Skin of body (tissue), 1 donor: ENCODE measurements at regions not wholly inside any gene's neighbourhood (a gene's known extent, or its start where the extent isn't known, plus 50 kb on each side); places are given as distances from the start of the nearest gene placed in this dataset.

Experiments used
- DNase-seq: peaks from one replicate; lab custom pipeline; 2025; lab: John Stamatoyannopoulos, UW

DNA sequence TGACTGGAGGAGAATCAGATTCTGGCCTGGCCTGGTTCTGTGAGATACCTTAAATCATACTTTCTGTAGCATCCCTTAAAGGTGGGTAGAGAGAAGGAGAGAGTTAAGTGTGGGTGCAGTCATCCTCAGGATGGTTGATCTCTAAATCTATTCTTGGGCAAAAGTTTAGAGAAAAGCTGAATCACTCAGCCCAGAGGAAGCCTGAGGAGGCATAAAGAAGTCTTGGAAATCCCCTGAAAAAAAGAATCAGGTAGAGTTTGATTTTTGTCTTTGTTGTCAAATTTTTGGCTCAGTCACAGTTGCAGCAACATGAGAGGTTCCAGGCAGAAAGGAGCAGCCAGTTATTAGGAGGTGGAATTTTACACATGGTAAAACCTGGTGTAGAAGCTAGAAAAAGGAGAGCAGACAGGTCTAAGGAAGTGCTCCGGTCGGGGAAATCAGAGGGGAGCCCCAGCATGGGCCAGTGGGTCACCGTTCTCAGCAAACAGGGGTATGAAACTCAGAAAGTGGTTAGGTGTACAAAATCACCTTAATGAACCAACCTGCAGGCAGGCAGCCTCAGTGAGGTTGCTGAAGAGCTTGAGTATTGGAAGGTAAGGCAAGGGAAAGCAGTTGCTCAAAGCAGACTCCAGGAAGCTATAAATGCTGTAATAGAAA, 116.2 kb upstream of the CNTLN start:
- DNase-seq: no peak

DNA sequence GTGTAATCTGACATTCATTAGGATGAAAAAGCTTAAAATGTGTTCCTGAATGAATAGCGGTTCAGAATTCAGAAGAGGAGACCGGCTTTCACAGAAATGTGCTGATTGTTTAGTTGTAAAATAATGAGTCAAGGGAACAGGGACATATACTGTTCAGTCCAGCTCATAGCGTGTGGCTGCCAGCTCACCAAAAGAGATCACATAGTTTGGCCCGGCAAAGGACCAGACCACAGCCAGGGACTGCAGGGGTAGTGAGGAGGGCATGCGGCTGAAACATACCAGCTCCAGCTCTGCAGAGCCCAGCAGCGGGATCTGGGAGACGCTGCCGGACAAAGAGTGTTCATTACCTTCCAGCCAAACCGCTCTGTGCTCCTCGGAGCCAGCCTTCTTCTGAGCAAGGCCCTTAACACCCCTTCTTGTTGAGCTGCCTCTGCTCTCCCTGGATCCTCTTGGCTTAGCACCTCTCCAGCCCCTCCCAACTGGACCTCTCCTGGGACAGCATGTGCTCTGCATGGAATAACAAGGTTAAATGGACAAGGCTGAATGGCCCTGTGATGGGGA, 116.8 kb upstream of the CNTLN start:
- peak; percentile 5 for DNase-seq

DNA sequence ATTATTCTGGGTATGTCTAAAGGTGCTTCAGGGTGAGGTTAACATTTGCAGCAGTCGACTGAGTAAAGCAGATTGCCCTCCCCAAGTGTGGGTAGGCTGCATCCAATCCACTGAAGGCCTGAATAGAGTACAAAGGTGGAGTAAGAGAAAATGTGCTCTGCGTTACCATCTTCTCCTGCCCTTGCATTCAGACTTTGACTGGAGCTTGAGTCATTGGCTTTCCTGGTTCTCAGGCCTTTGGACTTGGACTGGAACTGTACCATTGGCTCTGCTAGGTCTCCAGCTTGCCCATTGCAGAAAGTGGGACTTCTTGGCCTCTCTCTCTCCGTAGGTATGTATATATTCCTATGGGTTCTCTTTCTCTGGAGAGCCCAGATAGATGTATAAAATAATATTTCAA, 120.9 kb upstream of the CNTLN start:
- no peak for DNase-seq

DNA sequence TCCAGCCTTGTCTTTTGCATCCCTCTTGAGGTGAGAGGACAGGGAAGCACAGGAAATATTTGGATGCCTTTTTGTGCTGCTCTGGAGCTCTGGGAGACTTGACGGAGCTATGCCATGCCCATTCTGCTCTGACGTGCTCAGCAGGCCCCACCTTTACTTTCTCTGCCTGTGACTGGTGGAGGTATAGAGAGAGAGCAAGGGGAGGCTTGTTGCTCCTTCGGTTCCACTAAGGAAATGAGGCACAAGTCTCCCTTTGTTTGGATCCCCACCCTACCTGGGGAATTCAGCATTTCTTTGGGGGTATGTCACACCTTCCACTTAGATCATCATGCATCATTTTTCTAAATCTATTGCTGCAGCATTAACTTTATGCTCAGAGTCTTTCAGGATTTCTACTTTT, 121.8 kb upstream of the CNTLN start:
- DNase-seq: no peak

DNA sequence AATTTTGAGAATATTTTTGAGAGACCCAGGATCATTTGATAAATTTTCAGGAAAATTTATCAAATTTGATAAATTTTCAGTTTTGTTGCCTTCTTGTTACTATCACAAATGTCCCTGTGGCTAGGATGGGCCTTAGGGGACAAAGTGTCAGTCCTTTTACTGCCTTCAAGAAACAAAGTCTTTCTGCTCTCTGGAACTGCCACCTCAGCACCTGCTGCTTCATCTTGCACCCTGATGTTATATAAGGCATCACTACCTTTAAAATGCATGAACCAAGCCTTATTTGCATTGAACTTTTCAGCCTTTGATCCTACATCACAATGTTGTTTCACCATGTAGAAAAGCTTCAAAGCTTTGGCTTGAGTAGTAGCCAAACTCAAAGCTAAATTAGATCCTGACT, 123.0 kb upstream of the CNTLN start:
- no peak for DNase-seq

DNA sequence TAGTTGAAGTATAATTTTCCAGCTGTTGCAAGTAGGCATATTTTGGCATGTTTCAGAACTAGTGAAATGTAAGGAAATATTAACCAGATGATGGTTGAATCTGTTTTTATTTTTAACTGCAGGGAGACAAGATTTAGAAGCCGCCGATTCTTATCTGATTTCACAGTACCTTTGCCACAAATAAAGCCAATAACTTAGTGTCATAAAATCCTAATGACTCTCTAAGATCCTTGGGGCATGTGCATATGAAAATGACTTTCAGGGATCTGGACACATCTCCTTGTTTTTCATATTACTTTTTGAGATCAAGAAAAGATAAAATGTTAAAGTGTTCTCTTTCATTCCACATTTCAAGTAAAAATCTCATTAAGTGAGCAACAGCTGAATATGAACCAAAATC, 125.8 kb upstream of the CNTLN start:
- DNase-seq: no peak

DNA sequence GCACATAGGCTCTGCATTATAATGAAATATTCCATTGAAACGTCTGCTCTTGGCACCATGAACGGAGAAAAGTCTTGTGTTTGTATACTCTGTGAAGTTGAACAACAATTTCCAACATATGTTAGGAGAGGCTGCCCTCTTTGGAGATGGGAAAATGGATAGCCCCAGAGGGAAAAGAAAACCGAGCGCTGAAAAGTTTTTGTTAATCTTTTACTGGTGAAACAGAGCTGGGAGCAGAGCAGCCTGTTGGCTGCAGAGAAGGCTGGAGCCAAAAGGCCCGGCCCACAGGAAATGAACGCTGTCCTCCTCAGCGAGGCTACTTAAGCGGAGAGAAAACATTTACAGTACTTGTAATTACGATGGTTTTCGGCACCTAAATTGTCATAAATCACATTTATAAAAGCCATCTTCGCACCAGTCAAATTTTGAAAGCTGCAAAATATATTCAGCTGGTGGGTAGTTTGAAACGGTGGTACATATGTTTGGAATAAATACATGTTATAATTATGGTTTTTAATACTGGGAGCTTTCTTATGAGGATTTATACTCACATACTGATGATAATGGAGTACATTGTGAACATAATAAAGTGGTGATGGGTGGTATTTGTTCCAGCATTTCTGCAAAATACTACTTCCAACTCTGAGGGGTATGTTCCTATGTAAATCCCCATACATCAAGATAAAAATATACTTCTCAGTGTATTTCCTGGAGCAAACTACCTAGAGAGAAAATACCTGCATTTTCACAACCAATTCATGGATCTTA, 129.6 kb upstream of the CNTLN start:
- DNase-seq: peak; percentile 96

DNA sequence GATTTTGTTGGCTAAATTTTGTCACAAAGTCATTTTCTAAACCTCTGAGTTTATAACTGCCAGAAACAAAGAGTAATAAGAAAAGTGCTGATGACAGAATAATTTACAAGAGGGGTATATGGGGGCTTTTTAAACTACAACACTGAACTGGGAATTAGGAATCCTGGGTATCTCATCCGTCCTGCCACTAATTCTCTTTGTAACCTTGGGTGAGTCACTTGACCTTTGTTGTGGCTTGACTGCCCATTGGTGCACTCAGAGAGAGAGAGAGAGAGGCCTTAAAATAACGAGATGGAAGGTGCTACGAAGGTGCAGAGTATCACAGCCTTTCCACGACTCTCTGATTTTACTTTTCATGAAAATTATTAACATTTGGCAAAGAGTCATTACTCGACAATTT, 130.3 kb upstream of the CNTLN start:
- no peak for DNase-seq

DNA sequence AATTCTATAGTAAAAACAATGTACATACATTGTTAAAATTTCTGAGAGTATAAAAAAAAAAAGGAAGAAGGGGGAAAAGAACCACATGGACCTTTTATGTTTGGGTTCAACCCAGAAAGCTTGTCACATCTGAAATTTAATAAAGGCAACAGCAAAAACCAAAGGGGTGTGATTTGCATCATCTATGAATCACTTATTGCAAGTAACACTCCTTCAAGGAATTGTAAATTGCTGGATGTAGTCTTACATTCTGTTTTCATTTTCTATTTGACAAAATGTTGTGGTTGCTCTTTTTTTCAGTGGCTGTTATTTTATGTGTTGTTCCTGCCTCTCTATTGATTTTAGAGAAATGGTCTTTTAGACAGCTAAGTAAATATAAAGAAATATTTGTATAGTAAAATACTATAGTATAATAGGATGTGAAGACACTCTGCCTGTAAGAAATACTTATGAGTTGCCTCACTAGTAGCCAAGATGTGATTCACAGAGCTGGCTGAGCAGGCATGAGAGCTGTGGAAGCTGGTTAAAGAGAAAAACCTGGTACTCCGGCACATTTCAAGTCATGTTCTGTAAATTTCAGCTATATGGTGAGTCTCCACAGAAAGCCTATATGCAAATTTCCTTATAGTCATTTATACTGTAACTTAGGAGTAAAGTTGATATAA, 131.1 kb upstream of the CNTLN start:
- DNase-seq: no peak

DNA sequence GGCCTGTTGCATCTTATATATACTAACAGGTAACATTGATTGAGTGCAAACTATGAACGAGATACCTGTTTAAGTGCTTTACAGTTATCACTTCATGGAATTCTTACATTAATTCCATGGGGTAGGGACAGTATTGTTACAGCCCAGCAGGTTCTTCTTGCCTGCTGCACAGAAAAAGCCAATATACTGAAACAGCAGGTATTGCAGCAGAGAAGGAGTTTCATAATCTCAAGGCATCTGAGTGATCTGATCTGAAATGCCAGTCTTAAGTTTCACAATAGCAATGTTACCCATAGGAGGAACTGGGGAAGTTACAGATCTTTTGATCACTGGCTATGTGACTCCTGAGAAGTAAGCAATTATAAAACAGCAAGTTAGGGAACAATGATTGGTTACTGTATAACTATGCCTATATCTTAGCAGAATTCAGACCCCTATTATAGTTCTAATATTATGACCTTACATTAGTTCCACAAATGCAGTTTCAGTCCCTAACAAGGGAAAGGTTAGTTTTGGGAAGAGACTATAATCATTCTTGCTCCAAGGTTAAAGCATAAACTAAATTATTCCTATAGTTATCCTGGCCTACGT, 126.5 kb upstream of the BNC2 start:
- no peak for DNase-seq

DNA sequence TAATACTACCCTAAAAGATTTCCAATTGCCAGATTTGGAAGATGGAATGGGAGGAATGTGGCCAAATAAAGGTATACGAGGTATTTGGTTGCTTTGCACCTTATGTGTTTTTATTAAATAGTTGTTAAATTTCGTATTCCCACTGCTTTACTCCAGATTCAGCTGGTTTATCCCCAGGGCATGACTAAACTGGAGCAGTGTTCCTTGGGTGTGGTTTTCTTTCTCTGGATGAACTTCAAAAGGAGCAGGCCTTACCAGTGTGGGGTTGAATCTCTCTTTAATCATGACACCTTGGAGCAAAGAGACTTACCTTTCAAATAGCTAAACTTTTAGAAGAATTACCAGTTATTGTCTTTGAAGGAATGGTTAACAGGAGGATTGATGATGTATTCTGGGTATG, 121.7 kb upstream of the BNC2 start:
- DNase-seq: no peak

DNA sequence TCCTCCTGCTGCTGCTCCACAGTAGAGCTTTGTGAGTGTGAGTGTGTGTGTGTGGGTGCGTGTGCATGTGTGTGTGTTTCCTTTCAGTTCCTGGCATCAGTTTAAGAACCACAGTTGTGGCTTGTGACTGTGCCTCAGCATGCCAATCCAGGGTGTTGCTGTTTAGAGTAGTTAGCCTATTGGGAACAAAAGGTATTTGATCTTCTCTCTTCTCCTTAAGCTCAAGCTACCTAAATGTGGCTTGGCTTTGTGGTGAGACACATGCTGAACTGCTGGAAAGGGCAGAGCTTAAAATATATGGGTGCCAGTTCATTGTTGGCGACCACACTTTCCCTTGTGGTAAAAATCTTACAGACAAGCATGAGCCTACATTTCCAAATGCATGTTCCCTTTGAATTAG, 116.6 kb upstream of the BNC2 start:
- DNase-seq: peak; percentile 5

DNA sequence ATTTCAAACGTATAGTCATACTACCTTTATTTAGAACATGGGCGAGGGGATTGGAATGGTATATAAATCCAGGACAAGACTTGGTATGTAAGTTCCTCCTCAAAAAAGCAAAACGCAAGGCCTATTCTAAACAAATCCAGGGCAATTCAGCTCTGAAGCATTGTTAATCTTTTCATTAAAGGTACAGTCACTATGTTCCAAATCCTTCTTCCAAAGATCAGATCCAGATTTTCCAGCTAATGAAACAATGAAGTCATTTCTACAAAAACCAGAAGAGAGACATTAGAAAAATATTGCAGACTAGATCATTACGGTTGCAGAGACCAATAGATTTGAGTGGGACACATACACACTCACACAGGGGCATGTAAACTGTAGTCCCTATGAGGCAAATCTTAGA, 116.1 kb upstream of the BNC2 start:
- no peak for DNase-seq

DNA sequence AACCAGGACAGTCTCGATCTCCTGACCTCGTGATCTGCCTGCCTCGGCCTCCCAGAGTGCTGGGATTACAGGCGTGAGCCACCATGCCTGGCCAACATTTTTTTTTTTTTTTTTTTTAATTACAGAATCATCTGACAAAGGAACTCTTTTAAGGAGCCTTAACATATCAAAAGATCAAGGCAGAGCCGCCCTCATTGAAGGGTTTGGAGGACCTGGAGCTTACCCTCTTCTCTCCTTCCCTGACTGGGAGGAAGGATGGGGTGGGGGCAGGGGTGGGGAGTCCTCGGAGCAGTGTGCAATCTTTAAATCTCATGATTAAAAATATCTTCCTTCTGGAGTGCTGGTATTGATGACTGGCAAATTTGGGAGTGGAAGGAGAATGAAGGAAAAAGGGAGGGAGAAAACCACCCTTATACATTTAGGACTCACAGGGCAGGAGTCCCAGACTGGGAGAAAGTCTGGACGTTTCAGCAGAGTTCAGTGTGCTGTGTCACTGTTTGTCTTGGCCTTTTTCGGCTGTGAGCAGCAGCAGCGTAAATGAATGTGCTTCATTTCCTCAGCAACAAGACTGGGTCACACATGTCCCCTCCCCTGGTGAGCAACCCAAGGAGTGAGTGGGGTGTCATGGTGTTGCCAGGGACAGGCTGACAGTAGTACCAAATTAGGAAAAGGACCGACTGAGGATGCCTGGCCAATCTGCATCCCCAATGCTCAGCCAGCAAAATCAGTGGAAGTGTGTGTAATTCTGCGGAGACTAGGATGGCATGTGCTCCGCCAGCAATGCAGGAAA, 115.3 kb upstream of the BNC2 start:
- no peak for DNase-seq

DNA sequence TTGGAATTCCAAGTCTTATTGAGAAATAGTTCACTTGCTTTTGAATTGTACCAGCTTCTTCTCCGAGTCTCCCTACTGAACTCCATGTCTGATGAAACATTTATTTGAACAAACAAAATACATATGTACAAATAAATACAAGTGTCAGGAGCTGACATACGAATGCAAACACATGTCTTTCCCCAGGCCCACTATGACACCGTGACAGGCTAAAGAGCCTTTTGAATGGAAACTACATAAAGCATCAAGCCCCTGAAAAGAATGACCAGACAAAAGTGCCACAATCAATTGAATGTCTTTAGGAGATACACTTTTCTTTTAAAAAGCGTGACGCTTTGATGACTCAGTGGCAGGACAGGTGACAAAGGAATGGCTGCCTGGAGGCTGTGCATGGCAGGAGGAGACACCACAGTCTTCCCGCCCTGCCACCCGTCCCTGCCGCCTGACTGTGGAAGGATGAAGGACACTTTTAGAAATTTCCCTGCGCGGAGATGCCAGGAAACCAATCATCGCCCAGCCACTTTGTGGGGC, 112.4 kb upstream of the BNC2 start:
- no peak for DNase-seq

DNA sequence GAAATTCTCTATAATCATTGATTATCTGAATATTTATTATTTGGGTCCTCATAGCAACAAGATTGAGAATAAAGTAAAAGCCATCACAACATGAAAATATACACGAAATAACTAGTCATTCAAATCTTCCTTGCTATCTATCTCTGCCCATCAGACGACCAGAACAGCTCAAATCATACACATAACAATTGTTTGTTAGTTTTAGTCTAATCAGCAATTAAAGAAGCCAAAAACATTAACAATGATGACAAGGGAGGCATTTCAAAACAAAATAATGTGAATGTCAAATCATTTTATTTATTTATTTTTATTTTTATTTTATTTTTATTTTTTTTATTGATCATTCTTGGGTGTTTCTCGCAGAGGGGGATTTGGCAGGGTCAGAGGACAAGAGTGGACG, 106.0 kb upstream of the BNC2 start:
- no peak for DNase-seq

DNA sequence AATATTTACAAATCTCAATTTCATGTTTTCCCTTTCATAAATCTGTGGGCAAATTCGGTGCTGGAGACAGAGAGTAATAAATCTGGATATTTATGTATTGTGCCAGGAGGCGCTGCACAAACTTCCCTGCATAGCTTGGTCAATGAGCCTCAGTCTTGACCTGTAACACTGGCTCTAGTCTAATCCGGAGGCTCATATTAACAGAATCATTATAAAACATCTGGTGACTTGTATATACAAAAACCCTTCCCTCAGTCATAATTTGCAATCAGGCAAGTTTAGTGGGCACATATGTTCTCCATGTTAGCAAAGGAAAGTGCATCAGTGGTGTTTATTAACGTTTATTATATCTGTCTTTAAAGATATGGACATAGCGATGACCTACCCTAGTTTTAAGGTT, 104.0 kb upstream of the BNC2 start:
- no peak for DNase-seq

DNA sequence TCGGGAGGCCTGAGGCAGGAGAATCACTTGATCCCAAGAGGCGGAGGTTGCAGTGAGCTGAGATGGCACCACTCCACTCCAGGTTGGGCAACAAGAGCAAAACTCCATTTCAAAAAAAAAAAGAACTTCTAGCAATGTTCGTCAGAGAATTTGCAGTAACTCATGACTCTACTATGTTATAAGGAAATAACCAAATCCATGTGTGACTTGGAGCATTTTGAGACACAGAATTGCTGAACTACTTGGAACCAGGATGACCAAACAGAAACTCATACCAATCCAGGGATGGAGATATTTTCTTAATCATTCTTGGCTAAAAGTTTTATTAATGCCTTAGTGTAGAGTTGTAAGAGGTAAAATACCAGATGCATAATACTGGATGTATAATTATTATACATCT, 99.9 kb upstream of the BNC2 start:
- DNase-seq: no peak

DNA sequence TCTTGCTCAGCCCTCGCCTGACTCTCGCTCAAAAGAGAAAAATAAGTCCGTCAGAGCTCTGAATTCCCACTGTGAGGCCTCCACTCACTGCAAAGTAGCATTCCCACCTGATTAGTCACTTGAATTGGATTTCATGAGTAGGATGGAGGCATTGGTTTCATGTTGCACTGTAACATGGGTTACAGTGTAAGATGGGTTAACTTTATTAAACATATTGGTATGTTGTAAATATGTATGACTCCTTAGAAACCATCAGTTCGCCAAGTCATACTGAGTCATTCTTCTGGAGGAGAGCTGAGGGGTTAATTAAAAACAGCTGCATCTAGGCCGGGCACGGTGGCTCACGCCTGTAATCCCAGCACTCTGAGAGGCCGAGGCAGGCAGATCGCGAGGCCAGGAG, 93.8 kb upstream of the BNC2 start:
- DNase-seq: no peak

DNA sequence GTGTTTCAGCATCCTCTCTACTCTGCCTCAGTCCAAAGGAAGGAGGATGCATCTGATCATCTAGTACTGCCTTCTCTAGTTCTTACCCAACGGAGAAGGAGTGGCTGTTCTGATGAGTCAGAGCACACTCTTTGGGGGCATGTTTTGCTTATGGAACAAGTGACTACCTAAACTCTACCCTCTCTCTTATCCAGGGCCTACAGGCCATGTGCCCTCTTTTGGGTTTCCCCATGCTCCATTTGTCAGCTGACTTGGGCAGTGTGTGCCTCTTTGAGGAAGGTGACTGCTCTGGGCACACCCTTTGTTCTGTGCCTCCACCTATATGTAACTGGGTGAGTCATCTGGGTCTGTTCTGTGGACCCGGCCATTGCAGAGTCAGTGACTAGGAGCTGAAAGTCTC, 89.6 kb upstream of the BNC2 start:
- DNase-seq: no peak

DNA sequence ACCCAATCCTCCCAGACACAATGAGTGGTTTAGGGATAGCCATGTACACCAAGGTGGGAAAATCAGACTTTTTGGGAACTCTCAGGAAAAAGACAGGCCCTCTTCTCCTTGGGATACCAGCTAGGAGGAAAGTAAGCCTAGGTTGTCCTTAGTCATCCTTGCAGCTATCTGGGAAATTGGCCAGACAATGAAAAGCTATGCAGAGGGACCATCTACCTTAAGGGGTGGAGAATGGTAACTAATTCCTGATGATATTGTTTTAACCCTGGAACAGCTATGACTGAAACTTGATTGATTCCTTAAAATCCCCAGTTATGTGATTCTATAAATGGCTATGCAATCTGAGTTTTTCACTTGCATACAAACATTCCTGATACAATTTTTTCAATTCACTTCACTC, 88.9 kb upstream of the BNC2 start:
- DNase-seq: no peak
